AG04450 (cell line): ENCODE measurements at regions not wholly inside any gene's neighbourhood (a gene's known extent, or its start where the extent isn't known, plus 50 kb on each side); places are given as distances from the start of the nearest gene placed in this dataset.

ENCODE experiments used
- CTCF ChIA-PET: fragments of 300-600, 350-600 bp; formaldehyde crosslinking; extraction: SDS; loops from one replicate; lab custom pipeline; 2022; ENCODE audit warnings: antibody characterized with exemption, inconsistent platforms; lab: Charles Lee
- POLR2A ChIA-PET: fragments of 350-600 bp; formaldehyde crosslinking; extraction: SDS; loops from one replicate; lab custom pipeline; 2021; ENCODE audit warnings: antibody characterized with exemption, inconsistent platforms; lab: Yijun Ruan, JAX
- DNase-seq: peaks from one replicate; pipeline ENCODE4 v3.0.0-alpha.2; 2011; ENCODE audit warnings: low read depth, low spot score
- H3K27ac ChIP-seq: one replicate; pipeline ENCODE4 v1.5.1; 2012; ENCODE audit warnings: low read depth, low read length, control low read depth
- H3K27me3 ChIP-seq: one replicate; pipeline ENCODE4 v1.6.0; 2012; ENCODE audit warnings: low read length; ENCODE audit not compliant: control insufficient read depth, insufficient read depth
- H3K4me3 ChIP-seq: 2 replicates; pipeline ENCODE4 v1.5.1; 2011; ENCODE audit warnings: mild to moderate bottlenecking, low read depth, low read length, control low read depth
- H3K9me3 ChIP-seq: 2 replicates; pipeline ENCODE4 v1.5.1; 2012; ENCODE audit warnings: low read length; ENCODE audit not compliant: control insufficient read depth, insufficient read depth
- CTCF ChIP-seq: IDR thresholded peaks from 2 replicates; pipeline ENCODE4 v1.5.1; 2011; ENCODE audit warnings: low read depth, low read length, control low read depth, inconsistent platforms

GRCh38 chr1:30321996-30322858, 401.2 kb downstream of the MATN1 start:
- H3K27ac ChIP-seq: no peak overlapping the region
- H3K9me3 ChIP-seq: no peaks in the 10 kb centered on the region
- TF ChIP-seq CTCF: no peak
- CTCF ChIA-PET: no interaction called here
- POLR2A ChIA-PET: no interaction called here
- no peak overlapping the region for H3K4me3 ChIP-seq
- H3K27me3 ChIP-seq: no peaks in the 10 kb centered on the region
- DNase-seq: no peak

- no peak for TF ChIP-seq CTCF
- Histone ChIP-seq H3K27ac (no peak overlapping the region), H3K4me3 (no peak overlapping the region), H3K27me3 (no peaks in the 10 kb centered on the region), H3K9me3 (no peaks in the 10 kb centered on the region)
- ChIA-PET POLR2A (no interaction called here), CTCF (no interaction called here)
- no peak for DNase-seq
These were observed 402.0 kb downstream of the MATN1 start for GRCh38 chr1:30321246-30321910.

- POLR2A ChIA-PET: no interaction called here
- CTCF ChIA-PET: no interaction called here
These were observed 402.8 kb downstream of the MATN1 start for GRCh38 chr1:30320581-30320890.

GRCh38 chr1:30319765-30320580, 403.4 kb downstream of the MATN1 start:
- H3K27ac ChIP-seq: no peak overlapping the region
- H3K4me3 ChIP-seq: no peak overlapping the region
- CTCF ChIA-PET: no interaction called here
- H3K27me3 ChIP-seq: no peaks in the 10 kb centered on the region
- POLR2A ChIA-PET: no interaction called here
- no peak for DNase-seq
- no peak for TF ChIP-seq CTCF
- H3K9me3 ChIP-seq: no peaks in the 10 kb centered on the region

More at GRCh38 chr1:30320581-30320890, 402.8 kb downstream of the MATN1 start:
- no peak for TF ChIP-seq CTCF
- no peak overlapping the region for H3K27ac ChIP-seq
- H3K4me3 ChIP-seq: no peak overlapping the region
- no peak for DNase-seq
- H3K27me3 ChIP-seq: no peaks in the 10 kb centered on the region
- no peaks in the 10 kb centered on the region for H3K9me3 ChIP-seq
